ENCODE measurements at regions not wholly inside any gene's neighbourhood (a gene's known extent, or its start where the extent isn't known, plus 50 kb on each side); places are given as distances from the start of the nearest gene placed in this dataset.

DNA sequence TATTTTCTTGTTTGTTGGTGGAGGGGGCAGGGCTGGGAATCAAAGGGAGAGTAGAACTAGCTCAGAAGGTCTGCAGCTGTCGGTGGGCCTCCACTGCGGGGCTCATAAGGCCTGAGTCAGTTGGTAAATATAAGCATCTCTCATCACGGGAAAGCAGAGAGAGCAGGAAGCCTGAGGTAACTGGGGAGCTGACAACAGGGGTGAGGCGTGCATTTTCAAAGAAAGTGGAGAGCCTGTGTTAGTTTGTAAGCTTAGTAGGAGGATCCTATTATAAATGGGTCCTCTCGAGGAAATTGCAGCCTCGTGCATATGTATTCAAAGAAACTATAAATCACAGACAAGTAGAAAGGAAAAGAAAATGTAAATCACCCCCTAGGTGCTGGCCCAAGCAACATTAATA, 221.0 kb upstream of the CDH13 start:
- TF ChIP-seq, protein P1, sequence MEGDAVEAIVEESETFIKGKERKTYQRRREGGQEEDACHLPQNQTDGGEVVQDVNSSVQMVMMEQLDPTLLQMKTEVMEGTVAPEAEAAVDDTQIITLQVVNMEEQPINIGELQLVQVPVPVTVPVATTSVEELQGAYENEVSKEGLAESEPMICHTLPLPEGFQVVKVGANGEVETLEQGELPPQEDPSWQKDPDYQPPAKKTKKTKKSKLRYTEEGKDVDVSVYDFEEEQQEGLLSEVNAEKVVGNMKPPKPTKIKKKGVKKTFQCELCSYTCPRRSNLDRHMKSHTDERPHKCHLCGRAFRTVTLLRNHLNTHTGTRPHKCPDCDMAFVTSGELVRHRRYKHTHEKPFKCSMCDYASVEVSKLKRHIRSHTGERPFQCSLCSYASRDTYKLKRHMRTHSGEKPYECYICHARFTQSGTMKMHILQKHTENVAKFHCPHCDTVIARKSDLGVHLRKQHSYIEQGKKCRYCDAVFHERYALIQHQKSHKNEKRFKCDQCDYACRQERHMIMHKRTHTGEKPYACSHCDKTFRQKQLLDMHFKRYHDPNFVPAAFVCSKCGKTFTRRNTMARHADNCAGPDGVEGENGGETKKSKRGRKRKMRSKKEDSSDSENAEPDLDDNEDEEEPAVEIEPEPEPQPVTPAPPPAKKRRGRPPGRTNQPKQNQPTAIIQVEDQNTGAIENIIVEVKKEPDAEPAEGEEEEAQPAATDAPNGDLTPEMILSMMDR (IDR thresholded peaks at IDR 0.05): no peak
- TF ChIP-seq EP300 (IDR thresholded peaks at IDR 0.05): no peak
